ENCODE measurements at regions not wholly inside any gene's neighbourhood (a gene's known extent, or its start where the extent isn't known, plus 50 kb on each side); places are given as distances from the start of the nearest gene placed in this dataset.

- no peaks in the 10 kb centered on the region for H3K36me3 ChIP-seq (ENCODE audit: control insufficient read depth, insufficient read depth, low read length)
- H3K4me3 ChIP-seq (ENCODE audit: extremely low read depth, insufficient read depth, low read length, poor library complexity, severe bottlenecking): no peak overlapping the region
- 80 to 100% methylated on average over 1 to 2 of the region's 2 CpGs for WGBS, 2 experiments (ENCODE audit: insufficient coverage in 2 of 2)
- H3K4me1 ChIP-seq (ENCODE audit: control insufficient read depth, insufficient read depth, low read length, poor library complexity, severe bottlenecking): peaks cover 6% of the 10 kb centered on the region
- no peak overlapping the region for H3K27ac ChIP-seq (ENCODE audit: low read depth, low read length, severe bottlenecking)
- no peaks in the 10 kb centered on the region for H3K9me3 ChIP-seq (ENCODE audit: control insufficient read depth, low read length)
Measured at GRCh38 chr5:62139741-62140140, 166.3 kb upstream of the KIF2A start.

GRCh38 chr5:62142351-62142750, 163.7 kb upstream of the KIF2A start:
- Histone ChIP-seq H3K27ac (ENCODE audit: low read depth, low read length, severe bottlenecking) (no peak overlapping the region), H3K4me1 (ENCODE audit: control insufficient read depth, insufficient read depth, low read length, poor library complexity, severe bottlenecking) (peaks cover 6% of the 10 kb centered on the region), H3K4me3 (ENCODE audit: extremely low read depth, insufficient read depth, low read length, poor library complexity, severe bottlenecking) (no peak overlapping the region), H3K36me3 (ENCODE audit: control insufficient read depth, insufficient read depth, low read length) (no peaks in the 10 kb centered on the region), H3K9me3 (ENCODE audit: control insufficient read depth, low read length) (peaks cover 7% of the 10 kb centered on the region)
- 100% methylated on average over 2 of the region's 4 CpGs; no CpG with 5 or more reads in 1 of the 2 experiments for WGBS, 2 experiments (ENCODE audit: insufficient coverage in 2 of 2)

GRCh38 chr5:62143268-62144229, 162.5 kb upstream of the KIF2A start:
- Histone ChIP-seq H3K9me3 (ENCODE audit: control insufficient read depth, low read length) (peaks cover 7% of the 10 kb centered on the region), H3K4me3 (ENCODE audit: extremely low read depth, insufficient read depth, low read length, poor library complexity, severe bottlenecking) (no peak overlapping the region), H3K4me1 (ENCODE audit: control insufficient read depth, insufficient read depth, low read length, poor library complexity, severe bottlenecking) (peaks cover 6% of the 10 kb centered on the region), H3K36me3 (ENCODE audit: control insufficient read depth, insufficient read depth, low read length) (no peaks in the 10 kb centered on the region), H3K27ac (ENCODE audit: low read depth, low read length, severe bottlenecking) (no peak overlapping the region)
- WGBS, 2 experiments (ENCODE audit: insufficient coverage in 2 of 2): 19 to 28% methylated on average over 3 to 8 of the region's 13 CpGs

GRCh38 chr5:62144401-62145022, 161.5 kb upstream of the KIF2A start:
- no peak overlapping the region for H3K27ac ChIP-seq (ENCODE audit: low read depth, low read length, severe bottlenecking)
- H3K36me3 ChIP-seq (ENCODE audit: control insufficient read depth, insufficient read depth, low read length): no peaks in the 10 kb centered on the region
- peaks cover 6% of the 10 kb centered on the region for H3K4me1 ChIP-seq (ENCODE audit: control insufficient read depth, insufficient read depth, low read length, poor library complexity, severe bottlenecking)
- 79 to 85% methylated on average over 2 of the region's 5 CpGs for WGBS, 2 experiments (ENCODE audit: insufficient coverage in 2 of 2)
- peaks cover 7% of the 10 kb centered on the region for H3K9me3 ChIP-seq (ENCODE audit: control insufficient read depth, low read length)
- no peak overlapping the region for H3K4me3 ChIP-seq (ENCODE audit: extremely low read depth, insufficient read depth, low read length, poor library complexity, severe bottlenecking)

GRCh38 chr5:62149879-62150278, 156.1 kb upstream of the KIF2A start:
- no peaks in the 10 kb centered on the region for H3K36me3 ChIP-seq (ENCODE audit: control insufficient read depth, insufficient read depth, low read length)
- H3K9me3 ChIP-seq (ENCODE audit: control insufficient read depth, low read length): peaks cover 11% of the 10 kb centered on the region
- H3K27ac ChIP-seq (ENCODE audit: low read depth, low read length, severe bottlenecking): no peak overlapping the region
- 86 to 100% methylated on average over 1 of the region's 4 CpGs for WGBS, 2 experiments (ENCODE audit: insufficient coverage in 2 of 2)
- H3K4me3 ChIP-seq (ENCODE audit: extremely low read depth, insufficient read depth, low read length, poor library complexity, severe bottlenecking): no peak overlapping the region
- no peaks in the 10 kb centered on the region for H3K4me1 ChIP-seq (ENCODE audit: control insufficient read depth, insufficient read depth, low read length, poor library complexity, severe bottlenecking)

GRCh38 chr5:62152394-62153087, 153.5 kb upstream of the KIF2A start:
- no peak overlapping the region for H3K4me3 ChIP-seq (ENCODE audit: extremely low read depth, insufficient read depth, low read length, poor library complexity, severe bottlenecking)
- peaks cover 12% of the 10 kb centered on the region for H3K9me3 ChIP-seq (ENCODE audit: control insufficient read depth, low read length)
- H3K27ac ChIP-seq (ENCODE audit: low read depth, low read length, severe bottlenecking): no peak overlapping the region
- 80 to 96% methylated on average over 1 to 2 of the region's 4 CpGs for WGBS, 2 experiments (ENCODE audit: insufficient coverage in 2 of 2)
- no peaks in the 10 kb centered on the region for H3K36me3 ChIP-seq (ENCODE audit: control insufficient read depth, insufficient read depth, low read length)
- no peaks in the 10 kb centered on the region for H3K4me1 ChIP-seq (ENCODE audit: control insufficient read depth, insufficient read depth, low read length, poor library complexity, severe bottlenecking)

- Histone ChIP-seq H3K4me3 (ENCODE audit: extremely low read depth, insufficient read depth, low read length, poor library complexity, severe bottlenecking) (no peak overlapping the region), H3K27ac (ENCODE audit: low read depth, low read length, severe bottlenecking) (no peak overlapping the region), H3K9me3 (ENCODE audit: control insufficient read depth, low read length) (peaks cover 12% of the 10 kb centered on the region), H3K4me1 (ENCODE audit: control insufficient read depth, insufficient read depth, low read length, poor library complexity, severe bottlenecking) (no peaks in the 10 kb centered on the region), H3K36me3 (ENCODE audit: control insufficient read depth, insufficient read depth, low read length) (no peaks in the 10 kb centered on the region)
Measured at GRCh38 chr5:62154758-62155157, 151.2 kb upstream of the KIF2A start.

- no peaks in the 10 kb centered on the region for H3K36me3 ChIP-seq (ENCODE audit: control insufficient read depth, insufficient read depth, low read length)
- no peak overlapping the region for H3K4me3 ChIP-seq (ENCODE audit: extremely low read depth, insufficient read depth, low read length, poor library complexity, severe bottlenecking)
- peaks cover 12% of the 10 kb centered on the region for H3K9me3 ChIP-seq (ENCODE audit: control insufficient read depth, low read length)
- no peaks in the 10 kb centered on the region for H3K4me1 ChIP-seq (ENCODE audit: control insufficient read depth, insufficient read depth, low read length, poor library complexity, severe bottlenecking)
- no peak overlapping the region for H3K27ac ChIP-seq (ENCODE audit: low read depth, low read length, severe bottlenecking)
- WGBS, 2 experiments (ENCODE audit: insufficient coverage in 2 of 2): 83 to 100% methylated on average over 1 of the region's 3 CpGs
Measured at GRCh38 chr5:62155988-62156387, 150.0 kb upstream of the KIF2A start.

- no peak overlapping the region for H3K4me3 ChIP-seq (ENCODE audit: extremely low read depth, insufficient read depth, low read length, poor library complexity, severe bottlenecking)
- H3K4me1 ChIP-seq (ENCODE audit: control insufficient read depth, insufficient read depth, low read length, poor library complexity, severe bottlenecking): no peaks in the 10 kb centered on the region
- peaks cover 1% of the 10 kb centered on the region for H3K9me3 ChIP-seq (ENCODE audit: control insufficient read depth, low read length)
- no peak overlapping the region for H3K27ac ChIP-seq (ENCODE audit: low read depth, low read length, severe bottlenecking)
- 100% methylated on average over 2 of the region's 3 CpGs; no CpG with 5 or more reads in 1 of the 2 experiments for WGBS, 2 experiments (ENCODE audit: insufficient coverage in 2 of 2)
- no peaks in the 10 kb centered on the region for H3K36me3 ChIP-seq (ENCODE audit: control insufficient read depth, insufficient read depth, low read length)
Measured at GRCh38 chr5:62167561-62168057, 138.4 kb upstream of the KIF2A start.

GRCh38 chr5:62168506-62169281, 137.3 kb upstream of the KIF2A start:
- Histone ChIP-seq H3K27ac (ENCODE audit: low read depth, low read length, severe bottlenecking) (no peak overlapping the region), H3K4me3 (ENCODE audit: extremely low read depth, insufficient read depth, low read length, poor library complexity, severe bottlenecking) (no peak overlapping the region), H3K36me3 (ENCODE audit: control insufficient read depth, insufficient read depth, low read length) (no peaks in the 10 kb centered on the region), H3K9me3 (ENCODE audit: control insufficient read depth, low read length) (no peaks in the 10 kb centered on the region), H3K4me1 (ENCODE audit: control insufficient read depth, insufficient read depth, low read length, poor library complexity, severe bottlenecking) (no peaks in the 10 kb centered on the region)
- 94% methylated on average over 2 of the region's 7 CpGs; no CpG with 5 or more reads in 1 of the 2 experiments for WGBS, 2 experiments (ENCODE audit: insufficient coverage in 2 of 2)

Measured in mesodermal cell (in vitro differentiated cells).